ENCODE measurements at regions not wholly inside any gene's neighbourhood (a gene's known extent, or its start where the extent isn't known, plus 50 kb on each side); places are given as distances from the start of the nearest gene placed in this dataset.

DNA sequence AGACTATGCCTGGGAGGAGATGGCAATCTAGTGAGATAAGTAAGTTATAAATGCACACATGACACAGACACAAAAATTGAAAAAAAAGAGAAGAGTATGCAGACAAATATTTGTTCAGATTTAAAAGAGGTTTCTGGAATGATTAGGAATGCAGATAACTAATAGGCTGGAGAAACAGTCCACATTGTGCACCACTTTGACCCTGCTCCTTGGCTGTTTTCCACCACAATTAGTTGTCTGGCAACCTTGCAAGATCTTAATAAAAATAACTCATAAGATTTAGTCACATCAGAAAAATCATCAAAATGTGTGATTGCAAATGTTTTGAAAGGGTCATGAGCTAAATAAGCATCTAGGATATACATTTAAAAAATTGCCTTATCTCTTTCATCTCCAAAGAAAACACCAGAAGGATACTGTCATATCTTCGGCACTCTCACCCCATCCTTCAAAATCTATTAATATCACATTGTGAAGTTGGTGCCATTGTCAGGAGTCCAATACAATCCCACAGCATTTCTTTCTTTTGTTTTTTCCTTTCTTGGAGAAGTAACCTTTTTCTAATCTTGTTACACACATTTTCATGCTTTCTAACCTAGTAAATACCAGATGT is 153.7 kb upstream of the KCNMB2 start:
- TF ChIP-seq CTCF (conservative IDR thresholded peaks at IDR 0.05; ENCODE audit: low read depth, low read length) = no peak
- TF ChIP-seq EZH2 (IDR thresholded peaks at IDR 0.05; ENCODE audit: borderline replicate concordance, low read depth, low read length, poor library complexity, severe bottlenecking) = no peak

Measured in A673 (cell line).